ENCODE measurements at regions not wholly inside any gene's neighbourhood (a gene's known extent, or its start where the extent isn't known, plus 50 kb on each side); places are given as distances from the start of the nearest gene placed in this dataset.
"Not testable (repeated sequence)": the region's sequence is repeated elsewhere in the genome, so short reads cannot be mapped to it uniquely, and the experiment has no call there.

DNA sequence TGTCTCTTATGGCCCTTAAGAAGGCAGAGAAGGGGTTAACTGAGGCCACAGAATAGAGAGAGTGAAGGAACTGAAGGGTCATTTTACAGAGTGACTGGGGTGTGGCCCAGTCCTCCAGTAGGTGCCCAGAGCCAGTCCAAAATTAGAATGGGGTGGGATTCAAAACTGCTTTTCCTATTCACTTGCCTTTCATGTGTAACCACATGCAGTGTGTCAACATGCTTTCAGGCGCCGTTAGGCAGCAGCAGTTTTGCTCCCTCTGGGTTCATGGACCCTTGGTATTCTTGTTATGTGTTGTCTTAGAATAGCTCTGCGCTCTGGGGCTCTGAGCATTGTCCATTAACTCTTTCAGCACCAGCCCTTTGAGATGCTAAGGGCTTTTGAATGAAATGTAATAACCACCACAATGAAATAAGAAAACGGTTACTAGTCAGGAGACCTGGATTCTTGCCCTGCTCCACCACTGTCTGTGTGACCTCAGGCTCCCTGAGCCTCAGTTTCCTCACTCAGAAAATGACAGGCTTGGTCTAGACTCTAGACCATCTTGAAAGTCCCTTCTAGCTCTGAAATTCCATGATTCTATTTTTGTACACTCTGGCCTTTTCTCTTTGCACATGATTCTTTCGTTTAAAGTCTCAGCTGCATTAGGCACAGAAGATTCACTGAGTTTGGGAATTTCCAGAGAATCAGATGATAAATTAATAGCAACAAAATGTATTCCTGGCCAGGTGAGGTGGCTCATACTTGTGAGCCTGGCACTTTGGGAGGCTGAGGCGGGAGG is 123.0 kb downstream of the SRGAP2 start:
- H3K36me3 ChIP-seq (ENCODE audit: low read depth); H3K4me3 ChIP-seq; intact Hi-C loops (cut with DNase I, micrococcal nuclease); ATAC-seq; H3K4me1 ChIP-seq (ENCODE audit: low read depth); H3K9me3 ChIP-seq; DNase-seq: not testable (repeated sequence)

DNA sequence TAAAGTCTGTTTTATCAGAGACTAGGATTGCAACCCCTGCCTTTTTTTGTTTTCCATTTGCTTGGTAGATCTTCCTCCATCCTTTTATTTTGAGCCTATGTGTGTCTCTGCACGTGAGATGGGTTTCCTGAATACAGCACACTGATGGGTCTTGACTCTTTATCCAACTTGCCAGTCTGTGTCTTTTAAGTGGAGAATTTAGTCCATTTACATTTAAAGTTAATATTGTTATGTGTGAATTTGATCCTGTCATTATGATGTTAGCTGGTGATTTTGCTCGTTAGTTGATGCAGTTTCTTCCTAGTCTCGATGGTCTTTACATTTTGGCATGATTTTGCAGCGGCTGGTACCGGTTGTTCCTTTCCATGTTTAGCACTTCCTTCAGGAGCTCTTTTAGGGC is 128.3 kb downstream of the SRGAP2 start:
- H3K9me3 ChIP-seq; H3K4me3 ChIP-seq; DNase-seq; ATAC-seq; H3K4me1 ChIP-seq (ENCODE audit: low read depth); intact Hi-C loops (cut with DNase I, micrococcal nuclease); H3K36me3 ChIP-seq (ENCODE audit: low read depth): not testable (repeated sequence)

DNA sequence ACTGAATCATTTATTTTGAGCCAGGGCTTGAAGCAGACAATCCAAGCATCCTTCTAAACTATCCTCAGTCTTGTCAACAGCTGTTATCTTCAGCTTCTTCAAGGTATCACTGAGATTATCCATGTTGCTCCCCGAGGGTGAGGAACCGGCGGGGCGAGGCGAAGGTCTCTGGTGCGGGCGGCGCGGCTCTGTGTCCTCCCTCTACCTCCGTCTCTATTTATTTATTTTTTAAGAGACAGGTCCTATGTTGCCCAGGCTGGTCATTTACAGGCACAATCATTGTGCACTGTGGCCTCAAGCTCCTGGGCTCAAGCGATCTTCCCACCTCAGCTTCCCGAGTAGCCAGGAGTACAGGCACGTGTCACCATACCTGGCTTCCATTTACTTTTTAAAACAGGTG is 130.0 kb downstream of the SRGAP2 start:
- DNase-seq; intact Hi-C loops (cut with DNase I, micrococcal nuclease); ATAC-seq; H3K9me3 ChIP-seq; H3K4me3 ChIP-seq; H3K36me3 ChIP-seq (ENCODE audit: low read depth); H3K4me1 ChIP-seq (ENCODE audit: low read depth): not testable (repeated sequence)

DNA sequence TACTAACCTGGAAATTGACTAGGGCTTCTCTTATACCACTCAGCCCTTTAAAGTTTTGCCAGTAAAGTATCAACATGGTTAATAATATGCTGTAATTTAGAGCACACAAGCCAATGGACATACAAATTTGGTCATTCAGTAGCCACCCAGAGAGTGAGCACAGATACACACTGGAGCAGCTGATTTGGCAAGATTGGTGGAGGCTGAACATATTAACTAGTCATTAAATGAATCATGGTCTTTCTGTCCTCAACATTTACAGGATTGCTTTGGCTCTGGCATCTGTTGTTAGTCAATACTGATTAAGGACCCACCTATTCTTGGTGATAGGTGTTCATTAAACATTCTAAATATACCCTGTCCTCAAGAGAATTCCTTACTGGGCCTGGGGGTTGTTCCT is 130.6 kb downstream of the SRGAP2 start:
- H3K9me3 ChIP-seq; ATAC-seq; H3K4me1 ChIP-seq (ENCODE audit: low read depth); DNase-seq; H3K4me3 ChIP-seq; H3K36me3 ChIP-seq (ENCODE audit: low read depth); intact Hi-C loops (cut with DNase I, micrococcal nuclease): not testable (repeated sequence)

- H3K36me3 ChIP-seq (ENCODE audit: low read depth); ATAC-seq; DNase-seq; H3K4me3 ChIP-seq; H3K9me3 ChIP-seq; intact Hi-C loops (cut with DNase I, micrococcal nuclease); H3K4me1 ChIP-seq (ENCODE audit: low read depth): not testable (repeated sequence)
These were observed 131.1 kb downstream of the SRGAP2 start for GRCh38 chr1:206334481-206334880.

- H3K4me1 ChIP-seq (ENCODE audit: low read depth); intact Hi-C loops (cut with DNase I, micrococcal nuclease); ATAC-seq; DNase-seq; H3K4me3 ChIP-seq; H3K9me3 ChIP-seq; H3K36me3 ChIP-seq (ENCODE audit: low read depth): not testable (repeated sequence)
These were observed 131.8 kb downstream of the SRGAP2 start for GRCh38 chr1:206335162-206335561.

GRCh38 chr1:206335875-206336846 is 132.8 kb downstream of the SRGAP2 start:
- intact Hi-C loops (cut with DNase I, micrococcal nuclease); H3K4me3 ChIP-seq; ATAC-seq; H3K4me1 ChIP-seq (ENCODE audit: low read depth); DNase-seq; H3K9me3 ChIP-seq; H3K36me3 ChIP-seq (ENCODE audit: low read depth): not testable (repeated sequence)

GRCh38 chr1:206337024-206337423 is 133.3 kb upstream of the IKBKE start:
- H3K4me3 ChIP-seq; ATAC-seq; H3K4me1 ChIP-seq (ENCODE audit: low read depth); intact Hi-C loops (cut with DNase I, micrococcal nuclease); H3K36me3 ChIP-seq (ENCODE audit: low read depth); H3K9me3 ChIP-seq; DNase-seq: not testable (repeated sequence)

DNA sequence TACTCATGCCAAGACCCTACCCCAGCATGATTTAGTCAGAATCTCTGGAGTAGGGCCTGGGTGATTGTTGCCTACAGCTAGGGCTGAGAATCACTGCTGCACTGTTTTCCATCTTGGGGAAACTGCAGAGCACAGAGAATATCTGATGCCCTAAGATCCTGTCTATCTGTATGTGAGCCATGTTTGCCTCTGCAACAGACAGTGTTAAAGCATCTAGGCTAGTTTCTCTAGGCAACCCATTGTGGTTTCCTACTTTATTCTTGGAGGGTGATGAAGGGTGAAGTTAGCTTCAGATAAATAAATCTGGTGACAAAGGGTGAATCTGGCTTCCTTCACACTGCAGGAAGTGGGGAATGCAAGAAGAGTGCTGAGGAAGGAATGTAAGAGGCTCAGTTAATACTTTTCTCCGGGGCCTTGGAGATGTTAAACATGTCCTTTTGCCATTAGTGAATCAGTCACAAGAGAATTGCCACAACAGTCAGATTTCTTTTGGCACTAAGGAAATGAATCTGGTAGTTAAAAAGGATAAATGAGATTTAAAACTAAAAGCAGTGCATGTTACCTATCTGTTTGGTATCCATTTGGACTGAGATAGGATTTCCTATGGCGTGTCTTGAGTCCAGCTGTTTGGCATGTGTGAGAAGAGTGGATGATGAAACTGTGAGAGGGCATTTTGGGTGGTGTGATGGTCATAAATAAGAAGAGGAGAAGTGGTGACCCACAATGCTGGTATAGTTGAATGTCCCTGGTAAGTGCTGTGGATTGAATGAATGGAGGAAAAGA is 119.6 kb upstream of the IKBKE start:
- H3K9me3 ChIP-seq; H3K36me3 ChIP-seq (ENCODE audit: low read depth); H3K4me3 ChIP-seq; H3K4me1 ChIP-seq (ENCODE audit: low read depth); ATAC-seq; intact Hi-C loops (cut with DNase I, micrococcal nuclease); DNase-seq: not testable (repeated sequence)

GRCh38 chr1:206351276-206352052 is 118.8 kb upstream of the IKBKE start:
- H3K4me3 ChIP-seq; ATAC-seq; H3K9me3 ChIP-seq; H3K4me1 ChIP-seq (ENCODE audit: low read depth); DNase-seq; H3K36me3 ChIP-seq (ENCODE audit: low read depth); intact Hi-C loops (cut with DNase I, micrococcal nuclease): not testable (repeated sequence)

DNA sequence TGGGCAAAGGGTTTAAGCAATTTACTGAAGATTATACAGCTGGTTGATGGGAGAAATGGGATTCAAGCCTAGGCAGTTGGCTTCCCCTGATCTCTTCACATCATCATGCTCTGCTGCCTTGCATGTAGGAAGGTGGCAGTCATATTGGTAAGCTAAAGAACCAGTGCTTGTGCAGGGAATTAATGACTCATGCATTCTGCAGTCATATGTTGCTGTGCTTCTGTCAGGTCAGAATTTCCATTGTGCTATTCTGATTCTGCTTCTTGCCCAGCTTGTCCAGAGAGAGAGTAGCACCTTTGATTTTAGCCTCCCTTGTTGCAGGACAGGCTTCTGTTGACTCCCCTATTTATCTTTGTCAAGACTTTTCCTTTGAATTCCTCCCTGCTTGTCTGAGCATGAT is 114.0 kb upstream of the IKBKE start:
- ATAC-seq; DNase-seq; H3K4me3 ChIP-seq; H3K4me1 ChIP-seq (ENCODE audit: low read depth); H3K9me3 ChIP-seq; intact Hi-C loops (cut with DNase I, micrococcal nuclease); H3K36me3 ChIP-seq (ENCODE audit: low read depth): not testable (repeated sequence)

DNA sequence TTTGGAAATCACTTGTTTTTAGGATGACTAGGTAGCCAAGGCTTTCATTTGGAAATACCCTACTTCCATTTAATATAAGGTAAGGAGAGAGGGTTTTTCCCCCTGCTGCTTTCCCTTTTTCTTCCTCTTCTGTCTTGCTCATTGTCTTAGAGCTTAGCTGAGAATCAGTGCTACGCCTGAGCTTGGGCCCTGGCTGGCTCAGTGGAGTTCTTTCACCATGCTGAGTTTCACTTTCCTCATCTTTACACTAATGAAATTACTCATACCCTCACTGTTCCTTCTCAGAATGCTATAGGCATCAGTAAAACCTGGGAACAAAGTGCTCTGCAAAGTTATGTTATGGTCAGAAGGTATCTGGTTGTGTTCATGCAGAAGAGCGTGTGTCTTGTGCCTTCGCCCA is 112.3 kb upstream of the IKBKE start:
- H3K4me1 ChIP-seq (ENCODE audit: low read depth); DNase-seq; H3K4me3 ChIP-seq; ATAC-seq; intact Hi-C loops (cut with DNase I, micrococcal nuclease); H3K36me3 ChIP-seq (ENCODE audit: low read depth); H3K9me3 ChIP-seq: not testable (repeated sequence)

DNA sequence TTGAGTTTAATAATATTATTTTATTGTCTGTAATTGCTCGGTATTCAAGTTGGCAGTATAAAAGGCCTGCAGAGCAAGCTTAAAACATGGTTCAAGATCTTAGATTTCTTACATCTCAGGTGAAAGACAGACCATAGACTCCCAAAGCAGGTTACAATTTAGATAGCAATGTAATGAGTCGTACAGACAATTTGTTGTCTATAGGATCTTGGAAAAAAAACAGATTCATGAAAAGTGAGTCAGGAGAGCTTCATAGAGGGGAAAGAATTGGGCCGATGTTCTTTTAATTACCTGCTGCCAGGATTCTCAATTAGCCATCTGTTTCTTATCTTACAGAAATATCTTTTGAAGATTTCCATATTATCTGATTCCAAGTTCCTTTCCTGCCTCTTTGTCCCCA is 111.5 kb upstream of the IKBKE start:
- intact Hi-C loops (cut with DNase I, micrococcal nuclease); H3K9me3 ChIP-seq; H3K4me1 ChIP-seq (ENCODE audit: low read depth); DNase-seq; H3K36me3 ChIP-seq (ENCODE audit: low read depth); H3K4me3 ChIP-seq; ATAC-seq: not testable (repeated sequence)

All from mucosa of descending colon (tissue), 3 donors.